ENCODE measurements at regions not wholly inside any gene's neighbourhood (a gene's known extent, or its start where the extent isn't known, plus 50 kb on each side); places are given as distances from the start of the nearest gene placed in this dataset.

DNA sequence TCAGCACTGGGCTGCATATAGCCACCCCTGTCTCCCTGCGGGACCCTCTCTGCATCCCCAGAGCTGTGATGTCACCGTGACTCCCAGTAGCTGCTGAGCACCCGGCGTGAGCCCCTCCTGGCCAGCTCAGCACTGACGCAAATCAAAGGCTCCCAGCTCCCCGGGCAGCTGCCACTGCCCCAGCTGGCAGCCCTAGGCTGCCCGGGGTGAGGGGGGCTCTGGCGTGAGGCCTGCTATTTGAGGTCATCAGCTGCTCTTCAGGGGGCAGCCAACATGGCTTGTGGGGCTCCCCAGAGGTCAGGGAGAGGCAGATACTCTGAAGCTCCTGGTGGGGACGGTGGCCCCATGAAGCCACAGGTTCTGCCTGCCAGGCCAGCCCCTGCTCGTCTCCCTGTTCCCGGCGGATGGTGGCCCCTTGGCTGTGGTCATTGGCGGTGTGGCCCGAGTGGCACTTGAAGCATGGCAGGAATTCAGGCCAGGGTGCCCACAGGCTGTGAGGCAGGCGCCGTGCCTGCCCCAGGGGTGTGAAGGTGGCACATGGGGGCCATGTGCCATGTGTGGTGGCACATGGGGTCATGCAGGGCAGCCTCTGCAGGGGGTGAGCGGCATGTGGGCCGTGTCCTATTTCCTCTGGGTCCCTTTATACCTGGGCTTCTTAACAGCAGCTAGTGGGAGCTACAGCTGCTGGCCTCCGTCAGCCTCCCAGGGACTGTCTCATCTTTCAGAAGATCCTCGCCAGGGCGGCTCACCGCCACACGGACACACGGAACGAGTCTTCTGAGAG lies 85.4 kb downstream of the SIK1 start:
- Mint-ChIP-seq H3K4me3 (no peak overlapping the region), H3K4me1 (peaks cover 15% of the 10 kb centered on the region), H3K36me3 (ENCODE audit: low read depth) (no peaks in the 10 kb centered on the region), H3K27ac (no peak overlapping the region), H3K9me3 (peaks cover 6% of the 10 kb centered on the region), H3K27me3 (ENCODE audit: insufficient read depth) (no peaks in the 10 kb centered on the region)
- Histone ChIP-seq H3K36me3 (ENCODE audit: control insufficient read depth, insufficient read depth, low read length) (no peaks in the 10 kb centered on the region), H3K27me3 (ENCODE audit: control insufficient read depth, insufficient read depth, low read length, poor library complexity, severe bottlenecking) (no peaks in the 10 kb centered on the region), H3K9me3 (ENCODE audit: control insufficient read depth, low read length) (no peaks in the 10 kb centered on the region), H3K4me3 (ENCODE audit: low read length) (no peak overlapping the region), H3K4me1 (ENCODE audit: control insufficient read depth, insufficient read depth, low read length) (peaks cover 12% of the 10 kb centered on the region), H3K27ac (ENCODE audit: low read depth, low read length) (no peak overlapping the region), H3K9ac (ENCODE audit: extremely low read depth, low read length, poor library complexity, severe bottlenecking) (no peak overlapping the region)
- no peak for DNase-seq
- WGBS, 2 experiments (ENCODE audit: insufficient coverage in 1 of 2, insufficient read length in 1 of 2) = 86 to 91% methylated on average over 17 to 25 of the region's 25 CpGs
- TF ChIP-seq, protein P1, sequence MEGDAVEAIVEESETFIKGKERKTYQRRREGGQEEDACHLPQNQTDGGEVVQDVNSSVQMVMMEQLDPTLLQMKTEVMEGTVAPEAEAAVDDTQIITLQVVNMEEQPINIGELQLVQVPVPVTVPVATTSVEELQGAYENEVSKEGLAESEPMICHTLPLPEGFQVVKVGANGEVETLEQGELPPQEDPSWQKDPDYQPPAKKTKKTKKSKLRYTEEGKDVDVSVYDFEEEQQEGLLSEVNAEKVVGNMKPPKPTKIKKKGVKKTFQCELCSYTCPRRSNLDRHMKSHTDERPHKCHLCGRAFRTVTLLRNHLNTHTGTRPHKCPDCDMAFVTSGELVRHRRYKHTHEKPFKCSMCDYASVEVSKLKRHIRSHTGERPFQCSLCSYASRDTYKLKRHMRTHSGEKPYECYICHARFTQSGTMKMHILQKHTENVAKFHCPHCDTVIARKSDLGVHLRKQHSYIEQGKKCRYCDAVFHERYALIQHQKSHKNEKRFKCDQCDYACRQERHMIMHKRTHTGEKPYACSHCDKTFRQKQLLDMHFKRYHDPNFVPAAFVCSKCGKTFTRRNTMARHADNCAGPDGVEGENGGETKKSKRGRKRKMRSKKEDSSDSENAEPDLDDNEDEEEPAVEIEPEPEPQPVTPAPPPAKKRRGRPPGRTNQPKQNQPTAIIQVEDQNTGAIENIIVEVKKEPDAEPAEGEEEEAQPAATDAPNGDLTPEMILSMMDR (conservative IDR thresholded peaks at IDR 0.05) = no peak

DNA sequence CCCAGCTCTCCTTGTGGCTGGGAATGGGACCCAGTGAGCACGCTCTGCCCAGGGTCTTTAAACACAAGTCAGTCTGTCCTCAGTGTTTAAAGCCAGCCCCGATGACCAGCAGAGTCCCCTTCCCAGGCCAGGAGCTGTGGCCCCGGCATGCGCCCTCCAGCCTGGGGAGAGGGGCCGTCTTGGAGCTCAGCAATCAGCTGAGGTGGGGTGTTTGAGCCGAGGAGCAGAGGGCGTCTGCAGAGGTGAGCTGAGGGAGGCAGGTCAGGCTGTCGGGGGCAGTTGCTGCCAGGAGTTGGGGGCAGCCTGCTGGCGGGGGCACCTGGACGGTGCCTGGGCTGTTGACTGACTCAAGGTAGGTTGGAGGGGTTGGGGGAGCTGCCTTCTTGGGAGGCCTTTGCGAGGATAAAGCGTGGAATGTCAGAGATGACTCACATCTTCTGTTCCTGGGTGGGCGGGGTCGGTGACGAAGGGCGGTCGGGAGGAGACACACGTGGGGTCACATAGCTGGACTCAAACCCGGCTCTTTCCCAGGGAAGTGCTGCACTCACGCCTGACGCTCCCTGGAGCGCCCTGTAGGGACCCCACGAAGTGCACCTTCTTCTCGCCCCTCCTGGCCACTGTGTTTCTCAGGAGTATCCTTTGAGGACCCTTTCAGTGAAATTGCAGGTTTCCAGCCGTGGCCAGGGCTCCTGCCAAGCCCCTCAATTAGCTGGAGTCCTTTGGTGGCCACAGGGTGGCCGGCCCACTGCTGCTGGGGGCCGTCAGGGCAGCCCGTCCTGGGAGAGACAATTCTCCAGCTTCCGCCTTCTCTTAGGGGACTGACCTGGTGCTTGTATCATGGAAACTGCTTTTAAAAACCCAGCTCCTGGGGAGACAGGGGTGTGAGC lies 86.2 kb downstream of the SIK1 start:
- WGBS, 2 experiments (ENCODE audit: insufficient coverage in 1 of 2, insufficient read length in 1 of 2) = 78 to 82% methylated on average over 22 to 29 of the region's 29 CpGs
- H3K27ac ChIP-seq (ENCODE audit: low read depth, low read length) = no peak overlapping the region
- peak overlapping the region; percentile 66 for H3K27ac Mint-ChIP-seq
- peaks cover 12% of the 10 kb centered on the region for H3K4me1 ChIP-seq (ENCODE audit: control insufficient read depth, insufficient read depth, low read length)
- no peak overlapping the region for H3K9ac ChIP-seq (ENCODE audit: extremely low read depth, low read length, poor library complexity, severe bottlenecking)
- peaks cover 6% of the 10 kb centered on the region for H3K9me3 Mint-ChIP-seq
- no peaks in the 10 kb centered on the region for H3K36me3 ChIP-seq (ENCODE audit: control insufficient read depth, insufficient read depth, low read length)
- TF ChIP-seq, protein P1 (conservative IDR thresholded peaks at IDR 0.05) = no peak
- H3K4me3 ChIP-seq (ENCODE audit: low read length) = no peak overlapping the region
- H3K27me3 Mint-ChIP-seq (ENCODE audit: insufficient read depth) = no peaks in the 10 kb centered on the region
- no peaks in the 10 kb centered on the region for H3K27me3 ChIP-seq (ENCODE audit: control insufficient read depth, insufficient read depth, low read length, poor library complexity, severe bottlenecking)
- peak; percentile 68 for DNase-seq
- H3K36me3 Mint-ChIP-seq (ENCODE audit: low read depth) = no peaks in the 10 kb centered on the region
- peaks cover 15% of the 10 kb centered on the region for H3K4me1 Mint-ChIP-seq
- H3K4me3 Mint-ChIP-seq = no peak overlapping the region
- H3K9me3 ChIP-seq (ENCODE audit: control insufficient read depth, low read length) = no peaks in the 10 kb centered on the region

DNA sequence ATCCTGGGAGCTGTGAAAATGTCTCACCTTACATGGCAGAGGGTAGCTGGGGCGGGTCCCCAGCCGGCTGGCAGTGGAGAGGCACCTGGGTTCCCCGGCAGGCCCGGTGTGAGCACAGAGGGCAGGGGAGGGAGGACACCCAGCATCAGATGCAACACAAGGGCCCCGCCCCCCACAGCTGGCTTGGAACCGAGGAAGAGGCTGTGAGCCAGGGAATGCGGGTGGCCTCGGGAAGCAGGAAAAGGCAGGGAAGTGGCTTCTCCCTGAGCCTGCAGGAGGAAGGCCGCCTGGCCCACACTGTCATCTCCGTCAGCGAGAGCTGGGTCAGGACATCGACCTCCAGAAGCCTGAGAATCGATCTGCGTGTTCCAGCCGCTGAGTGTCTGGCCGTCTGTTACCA lies 87.3 kb downstream of the SIK1 start:
- Histone ChIP-seq H3K27ac (ENCODE audit: low read depth, low read length) (no peak overlapping the region), H3K4me3 (ENCODE audit: low read length) (no peak overlapping the region), H3K4me1 (ENCODE audit: control insufficient read depth, insufficient read depth, low read length) (peaks cover 12% of the 10 kb centered on the region), H3K36me3 (ENCODE audit: control insufficient read depth, insufficient read depth, low read length) (no peaks in the 10 kb centered on the region), H3K9me3 (ENCODE audit: control insufficient read depth, low read length) (no peaks in the 10 kb centered on the region), H3K9ac (ENCODE audit: extremely low read depth, low read length, poor library complexity, severe bottlenecking) (no peak overlapping the region), H3K27me3 (ENCODE audit: control insufficient read depth, insufficient read depth, low read length, poor library complexity, severe bottlenecking) (no peaks in the 10 kb centered on the region)
- no peak overlapping the region for H3K4me3 Mint-ChIP-seq
- no peaks in the 10 kb centered on the region for H3K36me3 Mint-ChIP-seq (ENCODE audit: low read depth)
- peaks cover 6% of the 10 kb centered on the region for H3K9me3 Mint-ChIP-seq
- TF ChIP-seq, protein P1 (conservative IDR thresholded peaks at IDR 0.05) = no peak
- H3K4me1 Mint-ChIP-seq = peaks cover 11% of the 10 kb centered on the region
- no peak for DNase-seq
- H3K27ac Mint-ChIP-seq = no peak overlapping the region
- H3K27me3 Mint-ChIP-seq (ENCODE audit: insufficient read depth) = no peaks in the 10 kb centered on the region
- 91 to 93% methylated on average over 13 to 16 of the region's 16 CpGs for WGBS, 2 experiments (ENCODE audit: insufficient coverage in 1 of 2, insufficient read length in 1 of 2)
